Liver (tissue), 8 donors: ENCODE measurements at regions not wholly inside any gene's neighbourhood (a gene's known extent, or its start where the extent isn't known, plus 50 kb on each side); places are given as distances from the start of the nearest gene placed in this dataset.

Source experiments
- DNase-seq: peaks from one replicate; pipeline ENCODE4 v3.0.0-alpha.2; 2017; ENCODE audit warnings: low spot score
- H3K27ac ChIP-seq, 2 donors: one replicate each; pipeline ENCODE4 v1.7.0; 2013; ENCODE audit warnings: inconsistent platforms in 2 of 2, low read length in 2 of 2, control low read depth in 1 of 2, low read depth in 1 of 2, mild to moderate bottlenecking in 1 of 2
- H3K27me3 ChIP-seq, 4 donors: one replicate each; pipeline versions ENCODE4 v1.6.1 to v1.7.0; 2013; ENCODE audit warnings: low read length in 3 of 4, inconsistent platforms in 1 of 4, mild to moderate bottlenecking in 1 of 4, moderate library complexity in 1 of 4; ENCODE audit not compliant: control insufficient read depth in 4 of 4, insufficient read depth in 4 of 4
- H3K36me3 ChIP-seq, 4 donors: one replicate each; pipeline versions ENCODE4 v1.6.1 to v1.7.0; 2013; ENCODE audit warnings: low read length in 3 of 4, mild to moderate bottlenecking in 3 of 4, low read depth in 1 of 4, moderate library complexity in 1 of 4; ENCODE audit not compliant: control insufficient read depth in 4 of 4, insufficient read depth in 3 of 4
- H3K4me1 ChIP-seq, 4 donors: one replicate each; pipeline versions ENCODE4 v1.6.1 to v1.7.0; 2013; ENCODE audit warnings: low read length in 3 of 4, mild to moderate bottlenecking in 3 of 4, moderate library complexity in 1 of 4; ENCODE audit not compliant: control insufficient read depth in 4 of 4, insufficient read depth in 4 of 4
- H3K4me3 ChIP-seq, 3 donors: one replicate each; pipeline versions ENCODE4 v1.6.1 to v1.7.0; 2013; ENCODE audit warnings: low read length in 3 of 3, control low read depth in 1 of 3, low read depth in 1 of 3, mild to moderate bottlenecking in 1 of 3
- H3K9ac ChIP-seq, 2 donors: one replicate each; pipeline ENCODE4 v1.7.0; 2013; ENCODE audit warnings: low read length in 2 of 2, mild to moderate bottlenecking in 2 of 2, moderate library complexity in 2 of 2, control low read depth in 1 of 2, low read depth in 1 of 2
- H3K9me3 ChIP-seq, 4 donors: one replicate each; pipeline versions ENCODE4 v1.6.1 to v1.7.0; 2013; ENCODE audit warnings: low read length in 3 of 4; ENCODE audit not compliant: control insufficient read depth in 4 of 4
- EGR1 ChIP-seq, 2 donors: IDR thresholded peaks; 2 replicates each; pipeline ENCODE4 v1.6.1; 2016 to 2018; ENCODE audit warnings: antibody characterized with exemption in 2 of 2, low read depth in 2 of 2
- FOXA1 ChIP-seq: IDR thresholded peaks from 2 replicates; pipeline ENCODE4 v1.6.1; 2016; ENCODE audit warnings: antibody characterized with exemption
- FOXA2 ChIP-seq: IDR thresholded peaks from 2 replicates; pipeline ENCODE4 v1.6.1; 2016; ENCODE audit warnings: antibody characterized with exemption
- GABPA ChIP-seq, 2 donors: IDR thresholded peaks in 1 of 2; conservative IDR thresholded peaks in 1 of 2; 2 replicates each; pipeline ENCODE4 v1.6.1; 2016; ENCODE audit warnings: antibody characterized with exemption in 2 of 2, mild to moderate bottlenecking in 1 of 2, moderate library complexity in 1 of 2
- HNF4A ChIP-seq, 2 donors: conservative IDR thresholded peaks; 2 replicates each; pipeline ENCODE4 v1.6.1; 2016; ENCODE audit warnings: antibody characterized with exemption in 2 of 2, mild to moderate bottlenecking in 2 of 2
- HNF4G ChIP-seq: IDR thresholded peaks from 2 replicates; pipeline ENCODE4 v1.6.1; 2016; ENCODE audit warnings: antibody characterized with exemption
- JUND ChIP-seq, 2 donors: IDR thresholded peaks; 2 replicates each; pipeline ENCODE4 v1.6.1; 2016; ENCODE audit warnings: antibody characterized with exemption in 2 of 2
- NR2F2 ChIP-seq: IDR thresholded peaks from 2 replicates; pipeline ENCODE4 v1.6.1; 2016; ENCODE audit warnings: antibody characterized with exemption
- RAD21 ChIP-seq, 2 donors: IDR thresholded peaks; 2 replicates each; pipeline ENCODE4 v1.6.1; 2016; ENCODE audit warnings: antibody characterized with exemption in 2 of 2, mild to moderate bottlenecking in 2 of 2
- REST ChIP-seq: IDR thresholded peaks from 2 replicates; pipeline ENCODE4 v1.6.1; 2016; ENCODE audit warnings: antibody characterized with exemption, mild to moderate bottlenecking
- RXRA ChIP-seq, 2 donors: IDR thresholded peaks; 2 replicates each; pipeline ENCODE4 v1.6.1; 2017 to 2018; ENCODE audit warnings: antibody characterized with exemption in 2 of 2, mild to moderate bottlenecking in 1 of 2
- SP1 ChIP-seq: IDR thresholded peaks from 2 replicates; pipeline ENCODE4 v1.6.1; 2018; ENCODE audit warnings: antibody characterized with exemption, mild to moderate bottlenecking
- YY1 ChIP-seq: IDR thresholded peaks from 2 replicates; pipeline ENCODE4 v1.6.1; 2016; ENCODE audit warnings: antibody characterized with exemption, mild to moderate bottlenecking
- WGBS: extraction: QIAGEN DNeasy Blood & Tissue Kit; methylation state at CpG from one replicate; pipeline ENCODE4 v1.1.7; 2013; 5-methylcytosine and 5-hydroxymethylcytosine counted together
- TF ChIP-seq, protein P1 (sequence below): fragments of 150-350 bp; IDR thresholded peaks from 2 replicates; pipeline ENCODE4 v1.5.1; 2017; ENCODE audit warnings: improper control_type of control experiment, low read depth, low read length; ENCODE audit not compliant: missing input control
- TF ChIP-seq, protein P2 (sequence below): IDR thresholded peaks from 2 replicates; pipeline ENCODE4 v1.6.1; 2016; ENCODE audit warnings: antibody characterized with exemption
- TF ChIP-seq, protein P3 (sequence below): IDR thresholded peaks from 2 replicates; pipeline ENCODE4 v1.6.1; 2016; ENCODE audit warnings: antibody characterized with exemption
- TF ChIP-seq, protein P4 (sequence below): IDR thresholded peaks from 2 replicates; pipeline ENCODE4 v1.6.1; 2016; ENCODE audit warnings: antibody characterized with exemption
- donor health status: healthy.
- donor health status: healthy.
- donor health status: healthy.
- donor health status: healthy.
- donor health status: healthy.

DNA sequence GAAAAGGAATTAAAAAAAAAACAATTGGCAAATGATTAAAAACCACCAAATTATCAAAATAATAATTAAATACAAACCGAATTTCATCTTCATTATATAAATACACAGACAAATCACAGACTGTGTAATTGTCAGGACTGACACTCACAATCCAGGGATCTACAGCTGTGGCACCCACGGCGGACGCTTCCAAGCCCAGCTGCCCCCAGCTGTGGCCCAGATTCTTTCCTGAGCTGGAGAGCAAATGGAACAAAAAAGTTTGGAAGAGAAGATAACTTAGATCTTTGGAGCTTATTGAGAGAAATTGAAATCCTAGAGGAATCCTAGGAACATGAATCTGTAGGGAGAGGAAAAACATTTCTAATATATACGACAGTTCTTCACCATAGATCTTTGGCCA, 316.1 kb downstream of the OTUD1 start:
- TF ChIP-seq EGR1 (IDR thresholded peaks at IDR 0.05; ENCODE audit: low read depth in 2 of 2) = no peak
- TF ChIP-seq RAD21 (IDR thresholded peaks at IDR 0.05) = no peak
- TF ChIP-seq, protein P1, sequence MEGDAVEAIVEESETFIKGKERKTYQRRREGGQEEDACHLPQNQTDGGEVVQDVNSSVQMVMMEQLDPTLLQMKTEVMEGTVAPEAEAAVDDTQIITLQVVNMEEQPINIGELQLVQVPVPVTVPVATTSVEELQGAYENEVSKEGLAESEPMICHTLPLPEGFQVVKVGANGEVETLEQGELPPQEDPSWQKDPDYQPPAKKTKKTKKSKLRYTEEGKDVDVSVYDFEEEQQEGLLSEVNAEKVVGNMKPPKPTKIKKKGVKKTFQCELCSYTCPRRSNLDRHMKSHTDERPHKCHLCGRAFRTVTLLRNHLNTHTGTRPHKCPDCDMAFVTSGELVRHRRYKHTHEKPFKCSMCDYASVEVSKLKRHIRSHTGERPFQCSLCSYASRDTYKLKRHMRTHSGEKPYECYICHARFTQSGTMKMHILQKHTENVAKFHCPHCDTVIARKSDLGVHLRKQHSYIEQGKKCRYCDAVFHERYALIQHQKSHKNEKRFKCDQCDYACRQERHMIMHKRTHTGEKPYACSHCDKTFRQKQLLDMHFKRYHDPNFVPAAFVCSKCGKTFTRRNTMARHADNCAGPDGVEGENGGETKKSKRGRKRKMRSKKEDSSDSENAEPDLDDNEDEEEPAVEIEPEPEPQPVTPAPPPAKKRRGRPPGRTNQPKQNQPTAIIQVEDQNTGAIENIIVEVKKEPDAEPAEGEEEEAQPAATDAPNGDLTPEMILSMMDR = no peak
- no peak for TF ChIP-seq JUND (IDR thresholded peaks at IDR 0.05)
- 64% methylated on average over 5 of the region's 5 CpGs for WGBS

DNA sequence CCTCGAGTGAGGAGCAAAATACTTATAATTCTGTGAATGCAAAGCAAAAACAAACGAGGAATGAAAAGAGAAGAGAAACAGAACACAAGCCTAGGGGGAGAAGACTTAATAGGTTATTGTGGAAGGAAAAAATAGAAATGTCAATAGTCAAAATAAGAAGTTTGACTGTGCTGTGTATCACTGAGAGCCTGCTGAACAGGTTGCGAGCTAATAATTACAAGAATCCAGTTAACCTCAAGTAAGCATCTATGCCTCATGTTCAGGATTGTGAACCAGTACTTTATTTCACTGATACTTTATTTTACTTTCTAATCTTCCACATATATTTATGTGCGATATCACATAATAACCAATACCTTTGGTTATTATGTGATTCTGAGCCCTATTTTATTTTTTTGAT, 316.7 kb downstream of the OTUD1 start:
- Histone ChIP-seq H3K4me1 (no peaks in the 10 kb centered on the region), H3K27me3 (no peaks in the 10 kb centered on the region), H3K4me3 (no peak overlapping the region), H3K36me3 (no peaks in the 10 kb centered on the region), H3K27ac (no peak overlapping the region), H3K9me3 (no peaks in the 10 kb centered on the region), H3K9ac (no peak overlapping the region)
- TF ChIP-seq FOXA2 (no peak), RXRA (IDR thresholded peaks at IDR 0.05) (no peak), RAD21 (IDR thresholded peaks at IDR 0.05) (no peak)
- TF ChIP-seq, protein P2, sequence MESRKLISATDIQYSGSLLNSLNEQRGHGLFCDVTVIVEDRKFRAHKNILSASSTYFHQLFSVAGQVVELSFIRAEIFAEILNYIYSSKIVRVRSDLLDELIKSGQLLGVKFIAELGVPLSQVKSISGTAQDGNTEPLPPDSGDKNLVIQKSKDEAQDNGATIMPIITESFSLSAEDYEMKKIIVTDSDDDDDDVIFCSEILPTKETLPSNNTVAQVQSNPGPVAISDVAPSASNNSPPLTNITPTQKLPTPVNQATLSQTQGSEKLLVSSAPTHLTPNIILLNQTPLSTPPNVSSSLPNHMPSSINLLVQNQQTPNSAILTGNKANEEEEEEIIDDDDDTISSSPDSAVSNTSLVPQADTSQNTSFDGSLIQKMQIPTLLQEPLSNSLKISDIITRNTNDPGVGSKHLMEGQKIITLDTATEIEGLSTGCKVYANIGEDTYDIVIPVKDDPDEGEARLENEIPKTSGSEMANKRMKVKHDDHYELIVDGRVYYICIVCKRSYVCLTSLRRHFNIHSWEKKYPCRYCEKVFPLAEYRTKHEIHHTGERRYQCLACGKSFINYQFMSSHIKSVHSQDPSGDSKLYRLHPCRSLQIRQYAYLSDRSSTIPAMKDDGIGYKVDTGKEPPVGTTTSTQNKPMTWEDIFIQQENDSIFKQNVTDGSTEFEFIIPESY = no peak
- DNase-seq = no peak
- 55% methylated on average over 4 of the region's 4 CpGs for WGBS

More for the DNA sequence above, 316.1 kb downstream of the OTUD1 start:
- Histone ChIP-seq H3K9me3 (no peaks in the 10 kb centered on the region), H3K4me3 (no peak overlapping the region), H3K36me3 (no peaks in the 10 kb centered on the region), H3K4me1 (no peaks in the 10 kb centered on the region), H3K27ac (no peak overlapping the region), H3K27me3 (no peaks in the 10 kb centered on the region), H3K9ac (no peak overlapping the region)
- DNase-seq = no peak

- 76% methylated on average over 1 of the region's 1 CpG for WGBS
- H3K27ac ChIP-seq = no peak overlapping the region
- no peak overlapping the region for H3K4me3 ChIP-seq
- no peaks in the 10 kb centered on the region for H3K4me1 ChIP-seq
- no peaks in the 10 kb centered on the region for H3K36me3 ChIP-seq
- no peaks in the 10 kb centered on the region for H3K27me3 ChIP-seq
- H3K9ac ChIP-seq = no peak overlapping the region
- H3K9me3 ChIP-seq = peaks cover 1 to 6% (median 4%) of the 10 kb centered on the region in 4 donors
- DNase-seq = no peak
- TF ChIP-seq NR2F2 (no peak), SP1 (no peak), RXRA (IDR thresholded peaks at IDR 0.05) (no peak), GABPA (IDR thresholded peaks at IDR 0.05 in 1 of 2, conservative IDR thresholded peaks at IDR 0.05 in 1 of 2) (no peak), EGR1 (IDR thresholded peaks at IDR 0.05; ENCODE audit: low read depth in 2 of 2) (no peak), JUND (IDR thresholded peaks at IDR 0.05) (no peak), FOXA1 (no peak), HNF4G (no peak), HNF4A (conservative IDR thresholded peaks at IDR 0.05) (no peak), REST (no peak), YY1 (no peak)
- TF ChIP-seq, protein P1 = no peak
- TF ChIP-seq, protein P3, sequence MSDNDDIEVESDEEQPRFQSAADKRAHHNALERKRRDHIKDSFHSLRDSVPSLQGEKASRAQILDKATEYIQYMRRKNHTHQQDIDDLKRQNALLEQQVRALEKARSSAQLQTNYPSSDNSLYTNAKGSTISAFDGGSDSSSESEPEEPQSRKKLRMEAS = no peak
- TF ChIP-seq, protein P4, sequence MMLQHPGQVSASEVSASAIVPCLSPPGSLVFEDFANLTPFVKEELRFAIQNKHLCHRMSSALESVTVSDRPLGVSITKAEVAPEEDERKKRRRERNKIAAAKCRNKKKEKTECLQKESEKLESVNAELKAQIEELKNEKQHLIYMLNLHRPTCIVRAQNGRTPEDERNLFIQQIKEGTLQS = no peak
Observed at GRCh38 chr10:23768281-23768680, 329.4 kb downstream of the OTUD1 start.
